ENCODE measurements at regions not wholly inside any gene's neighbourhood (a gene's known extent, or its start where the extent isn't known, plus 50 kb on each side); places are given as distances from the start of the nearest gene placed in this dataset.
"Not testable (repeated sequence)": the region's sequence is repeated elsewhere in the genome, so short reads cannot be mapped to it uniquely, and the experiment has no call there.

DNA sequence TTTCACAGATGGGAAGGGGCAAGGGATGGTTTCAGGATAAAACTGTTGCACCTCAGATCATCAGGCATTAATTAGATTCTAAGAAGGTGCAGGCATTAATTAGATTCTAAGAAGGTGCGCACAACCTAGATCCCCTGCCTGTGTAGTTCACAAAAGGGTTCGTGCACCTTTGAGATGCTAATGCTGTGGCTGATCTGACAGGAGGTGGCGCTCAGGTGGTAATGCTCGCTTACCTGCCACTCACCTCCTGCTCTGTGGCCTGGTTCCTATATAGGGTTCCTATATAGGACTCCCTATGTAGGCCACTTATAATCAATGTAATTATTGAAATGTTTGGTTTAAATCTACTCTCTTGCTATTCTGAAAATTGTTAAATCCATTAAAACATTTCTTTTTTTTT, 171.0 kb downstream of the MSX2 start:
- no peak for DNase-seq (ENCODE audit: low spot score)
- intact Hi-C loops (cut with micrococcal nuclease): no loop called here
- Mint-ChIP-seq H3K36me3 (ENCODE audit: low read depth) (no peaks in the 10 kb centered on the region), H3K4me3 (no peak overlapping the region), H3K4me1 (ENCODE audit: low read depth) (no peaks in the 10 kb centered on the region), H3K27me3 (ENCODE audit: insufficient read depth) (no peaks in the 10 kb centered on the region), H3K27ac (no peak overlapping the region), H3K9me3 (no peaks in the 10 kb centered on the region)

DNA sequence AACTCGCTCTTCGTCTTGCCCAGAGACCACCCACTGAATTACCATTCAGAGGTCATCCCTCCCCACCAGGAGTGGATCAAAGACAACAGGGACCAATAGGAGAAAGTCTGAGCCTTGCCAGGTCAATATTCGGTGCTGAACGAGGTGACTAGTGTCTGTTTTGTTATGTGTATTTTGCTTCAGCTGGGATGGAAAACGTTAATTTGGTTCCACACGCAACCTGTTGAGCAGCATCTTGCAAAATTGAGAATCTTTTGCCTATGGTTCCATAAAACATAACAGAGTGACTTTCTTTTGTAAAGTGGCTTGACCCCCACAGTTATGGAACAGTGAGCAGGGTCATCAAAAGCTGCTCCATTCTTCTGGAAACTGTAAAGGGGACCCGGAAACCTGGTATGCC, 168.4 kb downstream of the MSX2 start:
- H3K36me3 Mint-ChIP-seq (ENCODE audit: low read depth): no peaks in the 10 kb centered on the region
- no peaks in the 10 kb centered on the region for H3K4me1 Mint-ChIP-seq (ENCODE audit: low read depth)
- intact Hi-C loops (cut with micrococcal nuclease): no loop called here
- no peak overlapping the region for H3K4me3 Mint-ChIP-seq
- no peaks in the 10 kb centered on the region for H3K9me3 Mint-ChIP-seq
- no peaks in the 10 kb centered on the region for H3K27me3 Mint-ChIP-seq (ENCODE audit: insufficient read depth)
- DNase-seq (ENCODE audit: low spot score): no peak
- H3K27ac Mint-ChIP-seq: no peak overlapping the region

DNA sequence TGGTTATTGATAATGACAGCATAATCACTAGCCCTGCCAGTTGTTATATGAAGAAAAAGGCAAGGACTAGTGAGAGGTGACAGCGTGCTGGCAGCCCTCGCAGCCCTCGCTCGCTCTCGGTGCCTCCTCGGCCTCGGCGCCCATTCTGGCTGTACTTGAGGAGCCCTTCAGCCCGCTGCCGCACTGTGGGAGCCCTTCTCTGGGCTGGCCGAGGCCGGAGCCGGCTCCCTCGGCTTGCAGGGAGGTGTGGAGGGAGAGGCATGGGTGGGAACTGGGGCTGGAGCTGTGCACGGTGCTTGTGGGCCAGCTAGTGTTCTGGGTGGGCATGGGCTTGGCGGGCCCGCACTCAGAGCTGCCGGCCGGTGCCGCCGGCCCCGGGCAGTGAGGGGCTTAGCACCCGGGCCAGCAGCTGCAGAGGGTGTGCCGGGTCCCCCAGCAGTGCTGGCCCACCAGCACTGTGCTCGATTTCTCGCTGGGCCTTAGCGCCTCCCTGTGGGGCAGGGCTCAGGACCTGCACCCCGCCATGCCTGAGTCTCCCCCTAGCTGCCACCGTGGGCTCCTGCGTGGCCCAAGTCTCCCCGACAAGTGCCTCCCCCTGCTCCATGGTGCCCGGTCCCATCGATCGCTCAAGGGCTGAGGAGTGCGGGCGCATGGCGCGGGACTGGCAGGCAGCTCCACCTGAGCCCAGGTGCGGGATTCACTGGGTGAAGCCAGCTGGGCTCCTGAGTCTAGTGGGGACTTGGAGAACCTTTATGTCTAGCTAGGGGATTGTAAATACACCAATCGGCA, 156.2 kb downstream of the MSX2 start:
- H3K36me3 Mint-ChIP-seq (ENCODE audit: low read depth); H3K27me3 Mint-ChIP-seq (ENCODE audit: insufficient read depth); H3K4me3 Mint-ChIP-seq; DNase-seq (ENCODE audit: low spot score); H3K9me3 Mint-ChIP-seq; H3K27ac Mint-ChIP-seq; intact Hi-C loops (cut with micrococcal nuclease); H3K4me1 Mint-ChIP-seq (ENCODE audit: low read depth): not testable (repeated sequence)

DNA sequence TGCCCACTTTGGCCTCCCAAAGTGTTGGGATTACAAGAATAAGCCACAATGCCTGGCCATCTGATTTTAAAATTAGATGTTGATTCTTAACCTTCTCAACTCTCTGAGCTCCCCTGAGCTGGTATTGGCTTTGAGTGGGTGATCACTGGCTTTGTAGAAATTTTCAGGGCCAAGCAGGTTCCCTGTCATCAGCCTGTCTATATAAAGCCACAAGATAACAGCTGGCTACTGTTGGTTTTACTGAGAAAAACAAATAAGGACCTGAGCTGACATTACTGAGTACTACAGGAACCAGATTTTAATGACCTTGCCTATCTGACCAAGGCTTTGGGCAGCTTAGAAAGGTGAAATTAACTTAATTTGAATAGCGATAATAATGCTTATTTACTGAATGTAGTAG, 153.6 kb downstream of the MSX2 start:
- Mint-ChIP-seq H3K4me3 (no peak overlapping the region), H3K36me3 (ENCODE audit: low read depth) (no peaks in the 10 kb centered on the region), H3K27ac (no peak overlapping the region), H3K27me3 (ENCODE audit: insufficient read depth) (no peaks in the 10 kb centered on the region), H3K4me1 (ENCODE audit: low read depth) (no peaks in the 10 kb centered on the region), H3K9me3 (peaks cover 6% of the 10 kb centered on the region)
- DNase-seq (ENCODE audit: low spot score): no peak
- intact Hi-C loops (cut with micrococcal nuclease): no loop called here

DNA sequence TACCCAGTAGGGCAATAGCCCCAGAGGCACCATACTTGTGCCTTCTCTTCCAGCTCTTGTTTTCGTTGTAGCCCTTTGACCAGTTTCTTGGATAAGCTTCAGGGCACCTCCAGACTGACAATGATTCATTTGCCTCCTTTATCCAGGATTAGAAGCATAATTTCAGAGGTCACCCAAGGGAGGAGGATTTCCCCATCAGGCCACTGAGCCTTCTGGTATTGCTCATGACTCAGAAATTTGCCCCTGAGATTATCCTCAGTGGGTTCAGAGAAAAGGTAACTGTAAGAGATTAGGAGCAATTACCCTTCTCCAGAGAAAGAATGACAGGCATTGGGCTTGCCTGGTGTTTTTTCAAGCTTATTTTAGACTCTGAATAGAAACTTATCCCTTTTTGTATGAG, 147.9 kb downstream of the MSX2 start:
- no peaks in the 10 kb centered on the region for H3K27me3 Mint-ChIP-seq (ENCODE audit: insufficient read depth)
- intact Hi-C loops (cut with micrococcal nuclease): no loop called here

DNA sequence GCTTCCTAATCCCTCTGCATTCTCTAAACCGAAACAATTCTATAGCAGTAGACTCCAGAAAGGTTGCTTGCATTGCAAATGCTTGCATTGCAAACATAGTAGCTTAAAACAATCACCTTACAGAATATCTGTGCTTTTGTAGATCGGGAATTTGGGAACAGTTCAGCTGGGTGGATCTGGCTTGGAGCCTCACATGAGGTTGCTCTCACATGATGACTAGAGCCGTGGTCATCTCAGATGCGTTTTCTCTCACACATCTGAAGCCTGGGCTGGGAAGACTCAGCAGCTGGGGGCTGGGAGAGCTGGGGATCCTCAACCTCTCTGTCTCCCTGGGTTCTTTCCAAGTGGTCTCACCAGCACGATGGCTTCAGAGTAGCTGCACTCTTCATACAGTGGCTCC, 127.8 kb downstream of the MSX2 start:
- Mint-ChIP-seq H3K4me1 (ENCODE audit: low read depth) (no peaks in the 10 kb centered on the region), H3K27ac (no peak overlapping the region), H3K4me3 (no peak overlapping the region), H3K27me3 (ENCODE audit: insufficient read depth) (no peaks in the 10 kb centered on the region), H3K9me3 (no peaks in the 10 kb centered on the region), H3K36me3 (ENCODE audit: low read depth) (no peaks in the 10 kb centered on the region)
- intact Hi-C loops (cut with micrococcal nuclease): no loop called here
- no peak for DNase-seq (ENCODE audit: low spot score)

More for the DNA sequence above, 147.9 kb downstream of the MSX2 start:
- Mint-ChIP-seq H3K4me1 (ENCODE audit: low read depth) (no peaks in the 10 kb centered on the region), H3K4me3 (no peak overlapping the region), H3K9me3 (no peaks in the 10 kb centered on the region), H3K36me3 (ENCODE audit: low read depth) (no peaks in the 10 kb centered on the region), H3K27ac (no peak overlapping the region)
- DNase-seq (ENCODE audit: low spot score): no peak

DNA sequence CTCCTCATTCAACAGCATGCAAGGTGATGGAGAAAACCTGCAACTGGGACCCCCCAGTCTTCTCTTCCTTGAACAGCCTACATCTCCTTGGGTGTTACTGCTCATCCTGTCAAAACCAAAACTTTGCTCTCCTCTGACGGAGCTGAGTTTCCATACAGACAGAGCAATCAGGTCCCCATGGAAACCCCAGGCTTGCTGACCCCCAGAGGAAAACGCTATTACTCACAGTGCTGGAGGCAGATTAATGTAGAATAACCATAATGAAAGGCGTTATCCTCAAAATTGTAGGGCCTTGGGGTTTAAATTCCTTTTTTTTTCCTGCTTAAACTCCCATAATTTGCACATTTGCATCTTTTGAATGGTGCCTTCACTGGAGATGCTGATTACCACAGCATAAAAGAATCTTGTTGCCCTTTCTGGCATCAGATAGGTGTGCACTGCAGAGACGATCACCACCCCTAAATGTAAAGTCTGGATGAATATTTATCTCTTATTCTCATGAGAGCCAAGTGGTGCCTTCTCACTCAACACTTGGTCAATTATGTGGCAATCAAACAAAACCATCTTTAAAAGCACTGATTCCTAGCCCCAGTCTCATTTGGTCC, 126.3 kb downstream of the MSX2 start:
- no peaks in the 10 kb centered on the region for H3K9me3 Mint-ChIP-seq
- H3K27me3 Mint-ChIP-seq (ENCODE audit: insufficient read depth): no peaks in the 10 kb centered on the region
- H3K4me3 Mint-ChIP-seq: no peak overlapping the region
- no peak overlapping the region for H3K27ac Mint-ChIP-seq
- H3K4me1 Mint-ChIP-seq (ENCODE audit: low read depth): no peaks in the 10 kb centered on the region
- intact Hi-C loops (cut with micrococcal nuclease): no loop called here
- no peaks in the 10 kb centered on the region for H3K36me3 Mint-ChIP-seq (ENCODE audit: low read depth)
- DNase-seq (ENCODE audit: low spot score): no peak

DNA sequence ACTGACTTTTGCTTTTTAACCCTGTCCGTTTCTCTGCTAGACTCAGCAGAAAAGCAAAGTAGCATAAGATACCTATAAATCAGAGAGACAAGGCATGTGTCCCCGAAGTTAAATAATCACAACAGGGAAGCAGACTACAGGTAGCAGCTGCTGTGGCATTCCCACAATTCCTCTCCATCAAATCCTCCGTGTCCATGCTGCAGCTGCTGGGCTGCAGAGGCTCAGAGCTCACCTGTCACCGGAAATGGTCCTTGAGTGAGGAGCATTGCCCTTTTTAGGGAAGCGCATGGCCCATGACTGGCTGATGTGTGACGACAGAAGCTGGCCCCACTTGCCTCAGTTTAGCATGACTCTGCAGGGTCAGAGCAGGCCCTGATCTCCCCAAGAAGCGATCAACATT, 125.0 kb downstream of the MSX2 start:
- intact Hi-C loops (cut with micrococcal nuclease): no loop called here
- H3K4me3 Mint-ChIP-seq: no peak overlapping the region
- no peak for DNase-seq (ENCODE audit: low spot score)
- no peaks in the 10 kb centered on the region for H3K27me3 Mint-ChIP-seq (ENCODE audit: insufficient read depth)
- no peaks in the 10 kb centered on the region for H3K36me3 Mint-ChIP-seq (ENCODE audit: low read depth)
- H3K9me3 Mint-ChIP-seq: no peaks in the 10 kb centered on the region
- H3K27ac Mint-ChIP-seq: no peak overlapping the region
- H3K4me1 Mint-ChIP-seq (ENCODE audit: low read depth): no peaks in the 10 kb centered on the region

DNA sequence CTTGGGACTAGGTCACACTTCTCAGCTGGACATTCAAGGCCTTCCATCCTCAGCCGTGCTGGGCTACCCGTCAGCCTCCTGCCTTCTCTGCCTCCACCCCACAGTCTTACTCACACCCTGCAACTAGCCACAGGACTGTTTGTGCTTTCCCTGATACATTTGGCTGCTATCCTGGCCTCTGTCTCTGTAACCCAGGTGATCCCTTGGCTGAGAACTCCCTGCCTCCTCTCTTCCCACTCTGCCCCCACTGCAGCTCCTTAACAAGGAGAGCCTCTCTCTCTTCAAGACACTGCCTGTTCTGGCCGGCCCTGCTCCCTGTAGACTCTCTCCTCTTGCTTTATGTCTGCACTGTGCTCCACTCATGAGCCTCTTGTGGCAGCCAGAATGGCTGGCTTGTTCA, 120.6 kb downstream of the MSX2 start:
- H3K4me3 Mint-ChIP-seq: no peak overlapping the region
- no peak overlapping the region for H3K27ac Mint-ChIP-seq
- H3K27me3 Mint-ChIP-seq (ENCODE audit: insufficient read depth): no peaks in the 10 kb centered on the region
- intact Hi-C loops (cut with micrococcal nuclease): no loop called here
- no peaks in the 10 kb centered on the region for H3K9me3 Mint-ChIP-seq
- H3K36me3 Mint-ChIP-seq (ENCODE audit: low read depth): no peaks in the 10 kb centered on the region
- no peak for DNase-seq (ENCODE audit: low spot score)
- H3K4me1 Mint-ChIP-seq (ENCODE audit: low read depth): no peaks in the 10 kb centered on the region

DNA sequence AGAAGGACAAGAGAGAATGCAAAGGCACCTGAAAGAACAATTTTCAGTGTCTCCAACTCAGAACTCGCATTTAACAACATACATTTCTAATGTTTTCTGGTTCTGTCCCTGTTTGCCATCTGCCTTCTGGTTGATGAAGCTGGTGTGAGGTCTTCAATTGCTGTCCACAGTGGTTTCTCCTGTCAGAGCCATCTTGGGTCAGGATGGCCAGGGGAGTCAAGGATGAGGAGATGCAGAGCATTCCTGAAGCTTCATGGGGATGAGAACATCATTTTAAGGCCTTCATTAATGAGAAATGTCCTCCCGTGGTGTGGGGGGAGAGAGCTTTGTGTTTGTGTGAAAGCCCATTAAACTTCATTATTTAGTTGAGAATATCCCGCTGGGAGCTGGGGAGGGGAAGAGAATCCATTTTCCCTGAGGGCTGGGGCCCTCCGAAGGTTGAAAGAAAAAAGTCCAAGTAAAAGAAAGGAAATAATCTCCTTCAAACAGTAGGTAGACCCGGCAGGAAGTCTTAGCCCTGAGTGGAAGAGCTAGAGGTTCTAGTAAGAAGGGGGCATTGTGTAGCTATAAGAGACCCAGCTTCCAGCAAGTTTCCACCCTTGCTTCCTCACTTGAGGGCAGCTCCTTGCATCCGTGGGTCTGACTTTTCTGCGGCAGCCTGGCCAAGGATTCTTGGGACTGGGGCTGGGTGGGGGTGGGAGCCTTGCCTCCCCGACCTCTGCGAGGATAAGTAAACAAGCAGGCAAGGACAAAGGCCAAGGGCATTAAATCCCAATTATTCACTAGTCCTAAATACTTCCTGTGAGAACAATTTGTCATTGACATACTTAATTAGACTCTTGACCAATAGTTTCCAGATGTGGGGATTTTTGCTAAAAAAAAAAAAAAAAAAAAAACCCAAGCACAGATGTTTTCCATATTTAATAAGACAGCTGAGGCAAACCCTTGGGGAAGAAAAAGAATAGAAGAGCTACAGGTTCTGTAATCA, 119.2 kb downstream of the MSX2 start:
- no peaks in the 10 kb centered on the region for H3K9me3 Mint-ChIP-seq
- no peaks in the 10 kb centered on the region for H3K27me3 Mint-ChIP-seq (ENCODE audit: insufficient read depth)
- intact Hi-C loops (cut with micrococcal nuclease): no loop called here
- H3K4me1 Mint-ChIP-seq (ENCODE audit: low read depth): no peaks in the 10 kb centered on the region
- DNase-seq (ENCODE audit: low spot score): no peak
- H3K4me3 Mint-ChIP-seq: no peak overlapping the region
- H3K27ac Mint-ChIP-seq: no peak overlapping the region
- no peaks in the 10 kb centered on the region for H3K36me3 Mint-ChIP-seq (ENCODE audit: low read depth)

DNA sequence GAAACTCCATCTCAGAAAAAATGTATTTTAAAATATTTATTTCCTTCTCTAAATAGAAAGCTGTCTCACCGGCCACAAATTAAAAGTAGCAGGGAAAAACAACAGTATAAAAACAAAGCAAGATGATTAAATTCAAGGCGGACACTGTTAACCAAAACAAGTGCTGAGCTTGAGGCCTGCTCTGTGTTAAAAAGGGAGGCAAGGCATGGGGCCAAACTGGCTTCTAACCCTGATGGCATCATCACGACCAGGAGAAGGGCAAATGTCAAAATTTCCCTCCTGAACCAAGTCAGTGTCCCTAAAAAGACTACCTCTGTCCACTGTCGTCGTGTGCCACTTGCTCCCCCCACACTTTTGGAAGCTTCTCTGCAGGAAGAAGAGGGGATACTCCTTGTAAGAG, 116.1 kb downstream of the MSX2 start:
- intact Hi-C loops (cut with micrococcal nuclease): no loop called here
- Mint-ChIP-seq H3K9me3 (no peaks in the 10 kb centered on the region), H3K27ac (no peak overlapping the region)

DNA sequence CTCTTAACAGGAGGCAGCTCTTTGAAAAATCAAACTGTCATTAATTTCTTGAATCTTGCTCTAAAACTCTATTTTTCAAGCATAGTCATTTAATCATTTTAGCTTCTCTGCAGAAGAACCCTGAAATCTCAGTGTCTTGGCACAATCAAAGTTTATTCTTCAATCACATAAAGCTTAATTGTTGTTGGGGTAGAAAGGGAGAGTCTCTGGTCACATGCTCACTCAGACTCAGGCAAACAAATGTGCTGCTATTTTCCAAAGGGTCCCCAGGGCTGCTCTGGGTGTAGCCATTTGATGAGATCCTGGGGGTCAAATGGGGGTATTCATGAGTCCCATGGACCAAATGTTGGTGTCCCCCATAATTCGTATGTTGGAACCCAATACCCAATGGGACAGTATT, 114.8 kb downstream of the MSX2 start:
- intact Hi-C loops (cut with micrococcal nuclease): no loop called here
- no peaks in the 10 kb centered on the region for H3K4me1 Mint-ChIP-seq (ENCODE audit: low read depth)
- no peak overlapping the region for H3K27ac Mint-ChIP-seq
- H3K36me3 Mint-ChIP-seq (ENCODE audit: low read depth): no peaks in the 10 kb centered on the region
- H3K27me3 Mint-ChIP-seq (ENCODE audit: insufficient read depth): no peaks in the 10 kb centered on the region
- no peak for DNase-seq (ENCODE audit: low spot score)
- H3K9me3 Mint-ChIP-seq: no peaks in the 10 kb centered on the region
- no peak overlapping the region for H3K4me3 Mint-ChIP-seq

More for the DNA sequence above, 116.1 kb downstream of the MSX2 start:
- DNase-seq (ENCODE audit: low spot score): no peak
- no peaks in the 10 kb centered on the region for H3K27me3 Mint-ChIP-seq (ENCODE audit: insufficient read depth)
- H3K4me1 Mint-ChIP-seq (ENCODE audit: low read depth): no peaks in the 10 kb centered on the region
- H3K36me3 Mint-ChIP-seq (ENCODE audit: low read depth): no peaks in the 10 kb centered on the region
- H3K4me3 Mint-ChIP-seq: no peak overlapping the region

Data from activated T-helper 1 cell treated with anti-CD3 and anti-CD28 coated beads, Interleukin-12 subunit alpha, Interleukin-12 subunit beta, Interleukin-2, Interleukin-4 antibody, amounts not matched to agents 30 ng/mL and 10 ng/mL and 1 ng/mL, durations not matched to agents 14 hours and 24 hours and 36 hours (primary cell).